Psoas muscle (tissue), 7 donors: ENCODE measurements at regions not wholly inside any gene's neighbourhood (a gene's known extent, or its start where the extent isn't known, plus 50 kb on each side); places are given as distances from the start of the nearest gene placed in this dataset.
A peak's percentile ranks its signal among the peaks of the same experiment; 100 is the strongest.

Experiments used
- ATAC-seq, 4 donors: fragments of 200-7000 bp; cut with Tn5 transposase; one replicate each; pipeline ENCODE4 v1.9.1; 2020; ENCODE audit warnings: moderate library complexity in 3 of 4, mild to moderate bottlenecking in 2 of 4
- DNase-seq, 2 donors: peaks; one replicate each; pipeline ENCODE4 v3.0.0-alpha.2; 2020
- H3K27ac ChIP-seq: fragments of 200-600 bp; one replicate; pipeline ENCODE4 v1.8.0; 2022
- H3K27me3 ChIP-seq, 3 donors: fragments of 200-600 bp in 1 of 3; one replicate each; pipeline versions ENCODE4 v1.6.1 to v1.8.0; 2013 to 2022; ENCODE audit warnings: low read length in 2 of 3, mild to moderate bottlenecking in 2 of 3, moderate library complexity in 1 of 3; ENCODE audit not compliant: insufficient read depth in 3 of 3
- H3K36me3 ChIP-seq, 2 donors: fragments of 200-600 bp in 1 of 2; one replicate each; pipeline versions ENCODE4 v1.6.1 to v1.8.0; 2013 to 2022; ENCODE audit warnings: low read depth in 1 of 2, mild to moderate bottlenecking in 1 of 2, moderate library complexity in 1 of 2; ENCODE audit not compliant: insufficient read depth in 1 of 2
- H3K4me1 ChIP-seq: fragments of 200-600 bp; one replicate; pipeline ENCODE4 v1.8.0; 2022
- H3K4me3 ChIP-seq: fragments of 200-600 bp; one replicate; pipeline ENCODE4 v1.8.0; 2022; ENCODE audit warnings: mild to moderate bottlenecking
- H3K9me3 ChIP-seq: fragments of 200-600 bp; one replicate; pipeline ENCODE4 v1.8.0; 2022
- CTCF ChIP-seq: fragments of 200-600 bp; IDR thresholded peaks from one replicate; pipeline ENCODE4 v1.8.0; 2022; ENCODE audit warnings: antibody characterized with exemption
- WGBS, 3 donors: extraction: QIAGEN DNeasy Blood & Tissue Kit; methylation state at CpG; one replicate each; pipeline versions ENCODE4 v1.1.6 to v1.1.7; 2013; 5-methylcytosine and 5-hydroxymethylcytosine counted together
- intact Hi-C, 2 donors: fragments of 100-400 bp; cut with DNase I; formaldehyde crosslinking; loops; one replicate each; pipeline versions ENCODE4 v1.11.0 to v1.14.2; 2022
- donor health status: healthy with polysubstance abuse.
- donor health status: DM: no; HTN: no; CAD: no; lungs with moderate emphysema.
- donor health status: Bipolar disorder and iron deficiency.
- donor health status: healthy.
- donor health status: DM: yes; HTN: yes; CAD: no.
- donor health status: DM: no; HTN: no; CAD: no.
- donor health status: DM: yes; HTN: yes; CAD: no.

GRCh38 chr13:27007166-27007565 is 164.4 kb downstream of the USP12 start:
- H3K4me3 ChIP-seq = peak overlapping the region; percentile 59
- no peaks in the 10 kb centered on the region for H3K36me3 ChIP-seq
- H3K4me1 ChIP-seq = peaks cover 9% of the 10 kb centered on the region
- no peak for TF ChIP-seq CTCF
- no peak overlapping the region for H3K27ac ChIP-seq
- H3K27me3 ChIP-seq = peaks cover 0 to 23% (median 4%) of the 10 kb centered on the region in 3 donors
- H3K9me3 ChIP-seq = no peaks in the 10 kb centered on the region
- intact Hi-C loops = no loop called here
- DNase-seq (no peak), ATAC-seq (no peak)
- WGBS, 3 donors = 9 to 17% (median 14%) methylated on average over 12 of the region's 12 CpGs

GRCh38 chr13:27006519-27007161 is 165.0 kb downstream of the USP12 start:
- Histone ChIP-seq H3K4me1 (peaks cover 9% of the 10 kb centered on the region), H3K4me3 (peak overlapping the region; percentile 59), H3K36me3 (no peaks in the 10 kb centered on the region), H3K27me3 (peaks cover 0 to 23% (median 4%) of the 10 kb centered on the region in 3 donors), H3K27ac (no peak overlapping the region), H3K9me3 (no peaks in the 10 kb centered on the region)
- 1 to 3% (median 2%) methylated on average over 29 of the region's 29 CpGs for WGBS, 3 donors
- TF ChIP-seq CTCF = no peak
- no peak for DNase-seq
- intact Hi-C loops = no loop called here
- ATAC-seq = peak in 3 of 4 donors; percentile 35 to 57 (median 38)

- H3K27ac ChIP-seq = no peak overlapping the region
Observed at GRCh38 chr13:27005976-27006518, 165.6 kb downstream of the USP12 start.

GRCh38 chr13:27005556-27005955 is 166.1 kb downstream of the USP12 start:
- WGBS, 3 donors = 15 to 25% (median 18%) methylated on average over 9 of the region's 9 CpGs
- intact Hi-C loops = no loop called here
- Histone ChIP-seq H3K9me3 (no peaks in the 10 kb centered on the region), H3K36me3 (no peaks in the 10 kb centered on the region), H3K27me3 (peaks cover 0 to 23% (median 4%) of the 10 kb centered on the region in 3 donors), H3K4me1 (peaks cover 9% of the 10 kb centered on the region), H3K27ac (no peak overlapping the region), H3K4me3 (no peak overlapping the region)
- no peak for DNase-seq
- ATAC-seq = no peak
- no peak for TF ChIP-seq CTCF

More at GRCh38 chr13:27005976-27006518, 165.6 kb downstream of the USP12 start:
- intact Hi-C loops = no loop called here
- ATAC-seq (no peak), DNase-seq (no peak)
- no peak for TF ChIP-seq CTCF
- Histone ChIP-seq H3K4me1 (peaks cover 9% of the 10 kb centered on the region), H3K4me3 (peak overlapping the region; percentile 59), H3K27me3 (peaks cover 0 to 23% (median 4%) of the 10 kb centered on the region in 3 donors), H3K36me3 (no peaks in the 10 kb centered on the region), H3K9me3 (no peaks in the 10 kb centered on the region)
- 41 to 45% (median 44%) methylated on average over 8 of the region's 8 CpGs for WGBS, 3 donors

- DNase-seq (no peak), ATAC-seq (no peak)
- Histone ChIP-seq H3K9me3 (no peaks in the 10 kb centered on the region), H3K27me3 (peaks cover 0 to 23% (median 4%) of the 10 kb centered on the region in 3 donors), H3K4me3 (no peak overlapping the region), H3K27ac (no peak overlapping the region), H3K36me3 (no peaks in the 10 kb centered on the region), H3K4me1 (peaks cover 9% of the 10 kb centered on the region)
- no peak for TF ChIP-seq CTCF
- WGBS, 3 donors = 78 to 81% (median 80%) methylated on average over 5 of the region's 5 CpGs
- intact Hi-C loops = no loop called here
Observed at GRCh38 chr13:27004866-27005265, 166.7 kb downstream of the USP12 start.
